Hepatocyte (in vitro differentiated cells): ENCODE measurements at regions not wholly inside any gene's neighbourhood (a gene's known extent, or its start where the extent isn't known, plus 50 kb on each side); places are given as distances from the start of the nearest gene placed in this dataset.

Experiments used
- DNase-seq: peaks from one replicate; pipeline ENCODE4 v3.0.0-alpha.2; 2016; ENCODE audit warnings: low spot score
- H2AFZ ChIP-seq: fragments of 200-600 bp; sonication (generic); 2 replicates; pipeline ENCODE4 v1.6.0; 2016; ENCODE audit warnings: antibody characterized with exemption, mild to moderate bottlenecking
- H3K27ac ChIP-seq: fragments of 200-600 bp; sonication (generic); 2 replicates; pipeline ENCODE4 v1.5.1; 2016; ENCODE audit warnings: mild to moderate bottlenecking
- H3K27me3 ChIP-seq: fragments of 200-600 bp; sonication (generic); 2 replicates; pipeline ENCODE4 v1.6.1; 2016
- H3K36me3 ChIP-seq: fragments of 200-600 bp; sonication (generic); replicated peaks from 2 replicates; pipeline ENCODE4 v1.5.1; 2016; ENCODE audit warnings: low read depth; ENCODE audit not compliant: insufficient read depth
- H3K4me1 ChIP-seq: fragments of 200-600 bp; sonication (generic); 2 replicates; pipeline ENCODE4 v1.5.1; 2016; ENCODE audit warnings: mild to moderate bottlenecking, moderate library complexity; ENCODE audit not compliant: insufficient read depth
- H3K4me2 ChIP-seq: fragments of 200-600 bp; sonication (generic); 2 replicates; pipeline ENCODE4 v1.6.0; 2016
- H3K4me3 ChIP-seq: fragments of 200-600 bp; sonication (generic); 2 replicates; pipeline ENCODE4 v1.5.1; 2016; ENCODE audit warnings: mild to moderate bottlenecking
- H3K79me2 ChIP-seq: fragments of 200-600 bp; sonication (generic); 2 replicates; pipeline ENCODE4 v1.6.0; 2017; ENCODE audit warnings: mild to moderate bottlenecking
- H3K9me2 ChIP-seq: fragments of 200-600 bp; sonication (generic); replicated peaks from 2 replicates; pipeline ENCODE4 v1.6.0; 2017; ENCODE audit warnings: mild to moderate bottlenecking; ENCODE audit not compliant: insufficient read depth
- H3K9me3 ChIP-seq: fragments of 200-600 bp; sonication (generic); 2 replicates; pipeline ENCODE4 v1.5.1; 2016; ENCODE audit warnings: low read depth, mild to moderate bottlenecking
- H4K20me1 ChIP-seq: fragments of 200-600 bp; sonication (generic); 2 replicates; pipeline ENCODE4 v1.6.0; 2016; ENCODE audit warnings: mild to moderate bottlenecking; ENCODE audit not compliant: insufficient read depth, poor library complexity, severe bottlenecking
- CTCF ChIP-seq: fragments of 200-600 bp; sonication (generic); IDR thresholded peaks from 2 replicates; pipeline ENCODE4 v1.5.1; 2016; ENCODE audit warnings: antibody characterized with exemption, mild to moderate bottlenecking; ENCODE audit not compliant: poor library complexity
- EZH2 ChIP-seq: fragments of 200-600 bp; sonication (generic); IDR thresholded peaks from 2 replicates; pipeline ENCODE4 v1.6.1; 2016; ENCODE audit warnings: antibody characterized with exemption, mild to moderate bottlenecking, borderline replicate concordance
- EZH2phosphoT487 ChIP-seq: fragments of 200-600 bp; sonication (generic); IDR thresholded peaks from one replicate; pipeline ENCODE4 v1.6.1; 2018; ENCODE audit warnings: antibody characterized with exemption, mild to moderate bottlenecking, low read depth, moderate library complexity; ENCODE audit not compliant: unreplicated experiment, severe bottlenecking
- WGBS: methylation state at CpG from one replicate; pipeline ENCODE4 v1.1.6; 2016; ENCODE audit warnings: low lambda C conversion rate; ENCODE audit errors: missing lambda C conversion rate; 5-methylcytosine and 5-hydroxymethylcytosine counted together

GRCh38 chr14:59009967-59010366 is 178.5 kb upstream of the DAAM1 start:
- Histone ChIP-seq H3K27ac (no peak overlapping the region), H3K4me3 (no peak overlapping the region), H4K20me1 (no peaks in the 10 kb centered on the region), H3K79me2 (no peaks in the 10 kb centered on the region), H3K9me3 (no peaks in the 10 kb centered on the region), H2AFZ (no peak overlapping the region), H3K27me3 (no peaks in the 10 kb centered on the region), H3K4me1 (no peaks in the 10 kb centered on the region), H3K4me2 (no peak overlapping the region), H3K36me3 (no peaks in the 10 kb centered on the region), H3K9me2 (no peaks in the 10 kb centered on the region)
- no peak for DNase-seq
- TF ChIP-seq CTCF: no peak
- no peak for TF ChIP-seq EZH2
- no peak for TF ChIP-seq EZH2phosphoT487

GRCh38 chr14:59013672-59014298 is 174.7 kb upstream of the DAAM1 start:
- DNase-seq: no peak
- WGBS: 84% methylated on average over 7 of the region's 7 CpGs
- no peaks in the 10 kb centered on the region for H3K36me3 ChIP-seq
- H3K79me2 ChIP-seq: no peaks in the 10 kb centered on the region
- no peak overlapping the region for H3K4me2 ChIP-seq
- no peaks in the 10 kb centered on the region for H3K4me1 ChIP-seq
- no peak overlapping the region for H3K27ac ChIP-seq
- no peak overlapping the region for H2AFZ ChIP-seq
- TF ChIP-seq EZH2phosphoT487 (no peak), CTCF (no peak), EZH2 (no peak)
- H4K20me1 ChIP-seq: no peaks in the 10 kb centered on the region
- H3K9me2 ChIP-seq: no peaks in the 10 kb centered on the region
- no peaks in the 10 kb centered on the region for H3K9me3 ChIP-seq
- H3K4me3 ChIP-seq: no peak overlapping the region
- no peaks in the 10 kb centered on the region for H3K27me3 ChIP-seq

- Histone ChIP-seq H3K27me3 (no peaks in the 10 kb centered on the region), H3K4me3 (no peak overlapping the region), H3K9me2 (no peaks in the 10 kb centered on the region), H3K79me2 (no peaks in the 10 kb centered on the region), H3K9me3 (no peaks in the 10 kb centered on the region), H3K27ac (no peak overlapping the region), H2AFZ (no peak overlapping the region), H3K36me3 (no peaks in the 10 kb centered on the region), H3K4me2 (no peak overlapping the region), H4K20me1 (no peaks in the 10 kb centered on the region), H3K4me1 (no peaks in the 10 kb centered on the region)
- 79% methylated on average over 3 of the region's 3 CpGs for WGBS
- no peak for DNase-seq
- TF ChIP-seq EZH2 (no peak), CTCF (no peak), EZH2phosphoT487 (no peak)
Observed at GRCh38 chr14:59015482-59015881, 173.0 kb upstream of the DAAM1 start.

GRCh38 chr14:59017285-59017965 is 171.0 kb upstream of the DAAM1 start:
- no peaks in the 10 kb centered on the region for H3K27me3 ChIP-seq
- H2AFZ ChIP-seq: no peak overlapping the region
- no peaks in the 10 kb centered on the region for H3K9me3 ChIP-seq
- H3K4me3 ChIP-seq: no peak overlapping the region
- no peaks in the 10 kb centered on the region for H3K4me1 ChIP-seq
- no peaks in the 10 kb centered on the region for H4K20me1 ChIP-seq
- H3K36me3 ChIP-seq: no peaks in the 10 kb centered on the region
- 53% methylated on average over 5 of the region's 5 CpGs for WGBS
- no peak overlapping the region for H3K27ac ChIP-seq
- H3K9me2 ChIP-seq: no peaks in the 10 kb centered on the region
- H3K79me2 ChIP-seq: no peaks in the 10 kb centered on the region
- DNase-seq: no peak
- H3K4me2 ChIP-seq: no peak overlapping the region
- TF ChIP-seq EZH2phosphoT487 (no peak), EZH2 (no peak), CTCF (no peak)
